ENCODE measurements at regions not wholly inside any gene's neighbourhood (a gene's known extent, or its start where the extent isn't known, plus 50 kb on each side); places are given as distances from the start of the nearest gene placed in this dataset.

DNA sequence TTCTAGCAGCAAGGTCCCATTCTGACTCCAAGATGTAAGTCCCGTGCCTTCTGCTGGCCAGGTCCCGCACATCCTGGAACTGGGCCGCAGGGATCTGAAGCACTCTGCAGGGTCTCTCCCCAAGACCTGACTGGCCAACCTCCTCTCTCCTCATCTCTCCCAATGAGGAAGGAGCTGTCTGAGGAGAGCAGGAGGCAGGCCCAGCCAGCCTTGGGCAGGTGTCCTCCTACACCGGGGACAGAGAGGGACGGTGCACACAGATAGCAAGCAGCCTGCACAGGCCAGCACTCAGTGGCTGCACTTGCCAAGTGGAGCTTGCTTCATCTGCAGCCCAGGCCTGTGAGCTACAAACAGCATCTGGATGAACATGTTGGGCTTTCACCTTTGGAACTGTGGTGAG lies 76.8 kb upstream of the CD93 start:
- no peak for DNase-seq

- DNase-seq, result no peak
Observed at GRCh38 chr20:23161968-23162696, 76.0 kb upstream of the CD93 start.

DNA sequence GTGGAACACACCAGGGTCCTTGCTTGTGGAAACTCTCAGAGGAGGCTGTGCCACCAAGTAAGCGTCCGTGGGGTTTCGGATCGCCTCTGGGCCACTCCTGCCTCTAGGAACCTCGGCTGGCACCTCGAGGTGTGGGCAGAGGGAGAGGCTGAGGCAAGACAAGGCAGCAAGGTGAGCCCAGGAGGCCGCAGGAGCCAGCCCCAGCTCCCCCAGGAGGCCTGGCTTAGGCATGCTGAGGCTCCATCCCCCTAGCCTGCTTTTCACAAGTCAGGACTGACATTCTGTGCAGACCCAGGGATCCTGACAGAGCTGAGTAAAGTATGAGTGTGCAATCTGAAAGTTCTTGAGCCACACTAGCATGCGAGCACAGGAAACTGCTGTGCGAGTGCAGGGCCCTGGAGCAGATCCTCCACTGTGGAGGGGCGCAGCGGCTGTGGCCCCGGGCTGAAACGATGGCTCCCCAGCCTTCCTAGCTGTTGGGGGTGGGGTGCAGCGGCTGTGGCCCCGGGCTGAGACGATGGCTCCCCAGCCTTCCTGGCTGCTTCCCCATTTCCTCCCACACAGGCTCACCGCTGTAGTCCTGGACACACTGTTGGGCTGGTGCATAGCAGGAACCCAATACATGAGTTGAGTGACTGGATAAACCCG lies 75.2 kb upstream of the CD93 start:
- no peak for DNase-seq

GRCh38 chr20:23160536-23161243 lies 74.6 kb upstream of the CD93 start:
- no peak for DNase-seq

DNA sequence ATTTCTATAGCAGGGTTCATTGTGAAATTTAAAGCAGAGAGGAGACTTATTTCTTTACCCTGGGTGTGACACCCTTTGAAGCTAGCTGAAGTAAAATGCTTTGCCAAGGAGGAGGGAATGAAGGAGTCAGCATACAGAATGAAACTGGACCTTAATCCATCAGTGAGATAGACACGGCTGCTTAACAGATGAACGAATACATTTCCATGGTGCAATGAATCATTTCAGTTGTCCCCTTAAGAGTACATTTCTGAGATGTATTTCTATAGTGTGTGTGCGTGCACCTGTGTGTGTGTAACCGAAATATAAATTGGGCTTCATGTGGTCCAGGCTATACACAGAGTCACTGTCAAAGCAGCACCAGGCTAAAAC lies 73.8 kb upstream of the CD93 start:
- no peak for DNase-seq

DNA sequence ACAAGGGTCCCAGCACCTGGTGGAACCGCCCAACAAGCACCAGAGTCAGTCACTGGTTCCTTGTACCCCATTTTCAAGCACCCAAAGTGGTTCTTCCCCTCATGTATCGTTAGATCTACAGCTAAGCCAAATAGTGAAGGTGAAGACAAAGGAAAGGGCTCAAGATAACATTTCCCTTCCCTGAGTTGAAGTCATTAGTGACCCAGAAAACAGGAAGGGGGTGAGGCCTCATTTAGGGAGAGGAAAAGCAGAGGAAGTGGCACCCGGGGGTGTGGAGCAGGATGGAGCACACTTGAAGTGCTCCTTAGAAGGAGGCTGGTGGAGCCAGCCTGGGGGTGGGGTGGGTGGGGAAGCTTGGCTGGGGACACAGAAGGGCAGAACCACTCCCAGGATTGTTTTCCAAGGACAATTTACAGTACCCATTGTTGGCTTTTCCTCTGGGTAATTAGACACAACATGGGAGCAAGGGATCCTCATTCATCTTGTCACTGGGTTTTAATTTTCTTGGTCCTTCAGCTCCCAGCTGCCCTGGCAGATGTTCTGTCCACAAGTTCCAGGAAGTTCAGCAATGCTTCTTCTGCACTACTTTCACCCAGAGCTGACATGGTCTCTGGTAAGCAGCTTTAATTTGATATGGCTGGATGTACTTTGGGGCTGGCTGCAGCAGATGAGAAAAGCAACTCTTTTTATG lies 73.3 kb upstream of the CD93 start:
- DNase-seq, result no peak

- no peak for DNase-seq
Observed at GRCh38 chr20:23157734-23158133, 71.6 kb upstream of the CD93 start.

- DNase-seq, result no peak
Observed at GRCh38 chr20:23156842-23157423, 70.8 kb upstream of the CD93 start.

GRCh38 chr20:23156170-23156841 lies 70.2 kb upstream of the CD93 start:
- no peak for DNase-seq

- no peak for DNase-seq
Observed at GRCh38 chr20:23155141-23155590, 69.0 kb upstream of the CD93 start.

DNA sequence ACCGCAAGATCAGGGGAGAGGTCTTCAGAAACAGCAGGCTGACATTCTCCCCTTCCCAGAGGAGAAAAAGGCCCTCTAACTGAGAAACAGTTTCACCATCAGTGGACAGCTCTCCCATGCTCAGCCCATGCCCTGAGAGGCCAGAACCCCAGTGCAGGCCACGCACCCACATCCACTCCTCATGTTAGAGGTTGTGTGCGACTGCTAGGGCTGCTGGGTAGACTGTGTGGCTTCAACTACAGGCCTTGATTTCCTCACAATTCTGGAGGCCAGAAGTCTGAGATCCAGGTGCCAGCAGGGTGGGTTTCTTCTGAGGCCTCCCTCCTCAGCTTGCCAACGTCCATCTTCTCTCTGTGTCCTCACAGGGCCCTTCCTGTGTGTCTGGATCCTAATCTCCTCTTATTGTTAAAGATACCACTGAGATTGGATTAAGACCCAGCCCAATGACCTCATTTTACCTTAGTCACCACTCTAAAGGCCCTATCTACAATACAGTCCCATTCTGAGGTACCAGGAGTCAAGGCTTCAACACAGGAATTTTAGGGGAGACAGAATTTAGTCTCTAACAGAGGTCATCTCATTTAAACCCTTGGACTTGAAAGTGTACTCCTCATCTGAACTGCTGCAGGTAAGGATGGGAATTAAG lies 67.7 kb upstream of the CD93 start:
- no peak for DNase-seq

DNA sequence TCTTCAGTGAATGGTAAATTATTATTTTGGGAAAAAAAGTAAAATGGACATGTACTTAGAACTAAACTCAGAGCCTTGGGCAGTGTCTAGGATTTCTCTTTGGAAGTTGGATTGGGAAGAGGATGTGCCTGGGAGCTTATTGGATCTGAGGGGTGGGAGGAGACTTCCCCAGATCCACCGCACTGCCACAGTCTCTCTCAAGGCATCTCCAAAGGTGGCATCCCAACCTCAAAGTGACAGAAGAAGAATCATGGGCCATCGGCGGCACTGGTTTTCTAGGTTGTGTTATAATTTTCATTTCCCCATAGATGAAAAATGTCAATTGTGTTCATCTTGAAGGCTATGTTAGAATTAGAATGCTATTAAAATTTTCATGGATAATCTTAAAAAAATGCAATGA lies 66.8 kb upstream of the CD93 start:
- DNase-seq, result no peak

GRCh38 chr20:23152308-23152892 lies 66.3 kb upstream of the CD93 start:
- no peak for DNase-seq

GRCh38 chr20:23151885-23152284 lies 65.8 kb upstream of the CD93 start:
- DNase-seq, result no peak

GRCh38 chr20:23151008-23151703 lies 65.0 kb upstream of the CD93 start:
- no peak for DNase-seq

- DNase-seq, result no peak
Observed at GRCh38 chr20:23150304-23151007, 64.3 kb upstream of the CD93 start.

DNA sequence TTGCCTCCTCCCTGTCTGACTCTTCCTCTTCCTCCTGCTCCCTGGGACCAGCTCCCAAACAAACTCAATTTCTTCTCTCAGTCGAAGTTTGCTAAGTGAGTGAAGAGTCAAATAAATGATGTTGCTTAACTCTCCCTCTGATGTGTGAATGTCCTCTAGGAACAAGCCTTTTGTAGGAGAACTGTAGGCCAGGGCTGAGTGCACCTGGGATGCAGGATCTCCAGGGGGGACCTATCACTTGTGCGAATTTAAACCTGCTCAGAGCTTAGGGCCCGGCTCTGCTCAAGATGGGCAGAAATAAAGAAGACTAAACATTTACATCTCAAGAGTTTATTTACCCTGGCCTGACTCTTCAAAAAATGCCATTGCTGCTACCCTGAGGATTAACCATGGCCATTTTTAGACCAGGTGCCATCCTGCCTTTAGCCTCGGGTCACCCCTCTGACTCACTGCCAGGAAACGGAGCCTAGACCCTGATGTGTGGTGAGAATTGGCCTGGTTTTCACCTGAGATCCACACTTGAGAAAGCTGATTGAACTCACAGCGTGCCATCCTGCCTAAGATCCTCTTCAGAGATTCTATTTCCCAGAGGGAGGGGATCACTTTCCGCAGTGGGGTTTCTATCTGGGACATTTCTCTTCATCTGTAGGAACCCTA lies 63.6 kb upstream of the CD93 start:
- no peak for DNase-seq

DNA sequence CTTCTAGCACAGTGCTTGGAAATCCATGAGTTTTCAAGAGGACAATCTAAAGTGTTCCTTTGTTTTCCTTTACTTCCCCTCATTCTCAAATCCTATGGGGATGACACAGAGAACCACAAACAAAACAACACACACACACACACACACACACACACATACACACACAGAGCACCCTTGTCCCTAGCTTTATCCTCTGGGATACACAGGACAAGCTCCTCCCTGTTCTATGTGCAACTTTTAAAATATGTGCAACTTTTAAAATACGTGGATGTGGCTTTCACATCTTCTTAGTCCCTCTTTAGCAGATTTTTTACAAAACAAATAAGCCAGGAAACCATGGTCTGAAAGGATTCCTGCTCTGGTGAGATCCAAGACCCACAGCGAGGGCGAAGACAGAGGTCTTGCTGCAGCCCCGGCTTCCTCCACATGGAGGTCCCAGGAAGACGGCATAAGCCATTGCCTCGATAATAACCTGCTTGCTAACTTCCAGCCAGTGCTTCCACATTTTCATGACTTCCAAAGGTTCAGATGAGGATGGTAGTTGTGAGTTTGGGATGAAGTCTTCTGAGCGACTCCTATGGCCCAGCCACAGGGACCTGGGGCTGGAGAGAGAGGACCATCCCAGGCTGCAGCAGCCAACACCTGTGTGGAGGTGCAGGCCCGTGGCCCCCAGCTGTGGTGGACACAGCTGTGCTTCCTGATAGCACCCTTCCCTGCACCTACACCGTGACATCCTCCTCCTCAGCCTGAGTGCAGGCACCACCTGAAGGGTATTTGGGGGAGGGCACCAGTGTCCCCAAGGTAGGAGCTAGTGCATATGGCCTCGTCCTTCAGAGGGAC lies 62.8 kb upstream of the CD93 start:
- DNase-seq, result no peak
